Endodermal cell (in vitro differentiated cells): ENCODE measurements at regions not wholly inside any gene's neighbourhood (a gene's known extent, or its start where the extent isn't known, plus 50 kb on each side); places are given as distances from the start of the nearest gene placed in this dataset.
A peak's percentile ranks its signal among the peaks of the same experiment; 100 is the strongest.

ENCODE experiments used
- DNase-seq: peaks from one replicate; pipeline ENCODE4 v3.0.0-alpha.2; 2017
- H3K27ac ChIP-seq: 2 replicates; pipeline ENCODE4 v1.5.1; 2013; ENCODE audit warnings: mild to moderate bottlenecking, low read depth, low read length, moderate library complexity
- H3K27me3 ChIP-seq: 2 replicates; pipeline ENCODE4 v1.6.1; 2013; ENCODE audit warnings: mild to moderate bottlenecking, low read length, moderate library complexity; ENCODE audit not compliant: insufficient read depth, control insufficient read depth, poor library complexity, severe bottlenecking
- H3K36me3 ChIP-seq: 2 replicates; pipeline ENCODE4 v1.7.0; 2013; ENCODE audit warnings: mild to moderate bottlenecking, low read length, moderate library complexity; ENCODE audit not compliant: control insufficient read depth, insufficient read depth
- H3K4me1 ChIP-seq: one replicate; pipeline ENCODE4 v1.7.0; 2013; ENCODE audit warnings: low read length; ENCODE audit not compliant: control insufficient read depth, insufficient read depth
- H3K4me3 ChIP-seq: 2 replicates; pipeline ENCODE4 v1.5.1; 2013; ENCODE audit warnings: mild to moderate bottlenecking, low read length, moderate library complexity
- H3K9ac ChIP-seq: 2 replicates; pipeline ENCODE4 v1.6.1; 2013; ENCODE audit warnings: mild to moderate bottlenecking, low read length, moderate library complexity; ENCODE audit not compliant: poor library complexity, severe bottlenecking; ENCODE audit errors: extremely low read depth
- H3K9me3 ChIP-seq: 2 replicates; pipeline ENCODE4 v1.6.1; 2013; ENCODE audit warnings: mild to moderate bottlenecking, low read length, moderate library complexity; ENCODE audit not compliant: control insufficient read depth
- H3K27ac Mint-ChIP-seq: 2 replicates; pipeline ENCODE4 v1.8.0; 2020; ENCODE audit warnings: mixed read lengths
- H3K27me3 Mint-ChIP-seq: 2 replicates; pipeline ENCODE4 v1.8.0; 2021; ENCODE audit warnings: mild to moderate bottlenecking, mixed read lengths; ENCODE audit not compliant: insufficient read depth
- H3K36me3 Mint-ChIP-seq: 2 replicates; pipeline ENCODE4 v1.8.0; 2020; ENCODE audit warnings: low read depth, mixed read lengths
- H3K4me1 Mint-ChIP-seq: 2 replicates; pipeline ENCODE4 v1.8.0; 2020; ENCODE audit warnings: mixed read lengths
- H3K4me3 Mint-ChIP-seq: 2 replicates; pipeline ENCODE4 v1.8.0; 2020; ENCODE audit warnings: mild to moderate bottlenecking, moderate library complexity, mixed read lengths
- H3K9me3 Mint-ChIP-seq: 2 replicates; pipeline ENCODE4 v1.8.0; 2020; ENCODE audit warnings: mild to moderate bottlenecking, mixed read lengths
- WGBS, 2 experiments: methylation state at CpG; one replicate each; pipeline versions ENCODE4 v1.1.5 to v1.1.7; 2013; ENCODE audit warnings: missing lambda C conversion rate in 2 of 2, mixed read lengths in 1 of 2; ENCODE audit not compliant: insufficient coverage in 1 of 2, insufficient read length in 1 of 2; 5-methylcytosine and 5-hydroxymethylcytosine counted together
- TF ChIP-seq, protein P1 (sequence below): fragments of 200-600 bp; sonication (generic); conservative IDR thresholded peaks from 2 replicates; pipeline ENCODE4 v1.5.0; 2021; ENCODE audit warnings: antibody characterized with exemption, mild to moderate bottlenecking

GRCh38 chr4:114386637-114387233 lies 211.9 kb upstream of the UGT8 start:
- Histone ChIP-seq H3K4me1 (peaks cover 8% of the 10 kb centered on the region), H3K4me3 (no peak overlapping the region), H3K36me3 (no peaks in the 10 kb centered on the region), H3K27me3 (no peaks in the 10 kb centered on the region), H3K27ac (no peak overlapping the region), H3K9ac (no peak overlapping the region), H3K9me3 (no peaks in the 10 kb centered on the region)
- 73% methylated on average over 2 of the region's 5 CpGs; no CpG with 5 or more reads in 1 of the 2 experiments for WGBS, 2 experiments
- Mint-ChIP-seq H3K9me3 (no peaks in the 10 kb centered on the region), H3K36me3 (no peaks in the 10 kb centered on the region), H3K4me3 (no peak overlapping the region), H3K4me1 (peaks cover 10% of the 10 kb centered on the region), H3K27ac (no peak overlapping the region), H3K27me3 (no peaks in the 10 kb centered on the region)
- DNase-seq = no peak
- TF ChIP-seq, protein P1, sequence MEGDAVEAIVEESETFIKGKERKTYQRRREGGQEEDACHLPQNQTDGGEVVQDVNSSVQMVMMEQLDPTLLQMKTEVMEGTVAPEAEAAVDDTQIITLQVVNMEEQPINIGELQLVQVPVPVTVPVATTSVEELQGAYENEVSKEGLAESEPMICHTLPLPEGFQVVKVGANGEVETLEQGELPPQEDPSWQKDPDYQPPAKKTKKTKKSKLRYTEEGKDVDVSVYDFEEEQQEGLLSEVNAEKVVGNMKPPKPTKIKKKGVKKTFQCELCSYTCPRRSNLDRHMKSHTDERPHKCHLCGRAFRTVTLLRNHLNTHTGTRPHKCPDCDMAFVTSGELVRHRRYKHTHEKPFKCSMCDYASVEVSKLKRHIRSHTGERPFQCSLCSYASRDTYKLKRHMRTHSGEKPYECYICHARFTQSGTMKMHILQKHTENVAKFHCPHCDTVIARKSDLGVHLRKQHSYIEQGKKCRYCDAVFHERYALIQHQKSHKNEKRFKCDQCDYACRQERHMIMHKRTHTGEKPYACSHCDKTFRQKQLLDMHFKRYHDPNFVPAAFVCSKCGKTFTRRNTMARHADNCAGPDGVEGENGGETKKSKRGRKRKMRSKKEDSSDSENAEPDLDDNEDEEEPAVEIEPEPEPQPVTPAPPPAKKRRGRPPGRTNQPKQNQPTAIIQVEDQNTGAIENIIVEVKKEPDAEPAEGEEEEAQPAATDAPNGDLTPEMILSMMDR = peak; percentile 95

DNA sequence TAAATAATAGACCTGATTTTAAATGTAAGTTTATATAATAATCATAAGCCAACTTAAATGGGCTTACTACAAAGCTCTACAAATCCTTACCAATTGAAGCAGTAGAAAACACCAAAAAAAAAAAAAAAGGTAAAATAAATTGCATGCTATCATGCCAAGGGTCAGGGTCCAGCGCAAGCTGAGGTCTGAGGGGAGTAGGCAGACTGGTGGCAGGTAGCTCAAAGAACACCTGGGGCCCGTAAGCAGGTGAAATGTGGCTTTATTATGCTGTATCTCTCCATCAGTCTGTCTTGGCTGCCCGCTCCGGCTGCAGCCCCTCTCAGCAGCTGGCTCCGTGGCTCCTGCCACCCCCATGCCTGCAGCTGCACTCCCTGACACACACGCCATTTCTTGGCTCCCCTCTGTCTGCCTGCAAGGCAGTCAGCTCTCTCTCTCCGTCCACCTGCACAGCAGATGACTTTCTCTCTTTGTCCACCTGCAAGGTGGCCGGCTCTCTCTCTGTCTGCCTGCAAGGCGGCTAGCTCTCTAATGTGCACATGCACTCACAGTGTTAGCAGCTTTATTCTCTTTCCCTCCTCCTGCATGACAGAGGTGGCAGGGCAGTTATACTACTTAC lies 209.4 kb upstream of the UGT8 start:
- Histone ChIP-seq H3K27ac (no peak overlapping the region), H3K4me3 (no peak overlapping the region), H3K9ac (no peak overlapping the region), H3K27me3 (no peaks in the 10 kb centered on the region), H3K9me3 (no peaks in the 10 kb centered on the region), H3K4me1 (peaks cover 8% of the 10 kb centered on the region), H3K36me3 (no peaks in the 10 kb centered on the region)
- peaks cover 10% of the 10 kb centered on the region for H3K4me1 Mint-ChIP-seq
- no peaks in the 10 kb centered on the region for H3K27me3 Mint-ChIP-seq
- no peaks in the 10 kb centered on the region for H3K9me3 Mint-ChIP-seq
- TF ChIP-seq, protein P1 = no peak
- no peak overlapping the region for H3K4me3 Mint-ChIP-seq
- no peak for DNase-seq
- peak overlapping the region; percentile 49 for H3K27ac Mint-ChIP-seq
- no peaks in the 10 kb centered on the region for H3K36me3 Mint-ChIP-seq
- WGBS, 2 experiments = 86 to 89% methylated on average over 7 to 9 of the region's 9 CpGs

GRCh38 chr4:114393295-114394038 lies 205.1 kb upstream of the UGT8 start:
- peaks cover 8% of the 10 kb centered on the region for H3K4me1 Mint-ChIP-seq
- H3K36me3 ChIP-seq = no peaks in the 10 kb centered on the region
- TF ChIP-seq, protein P1 = no peak
- DNase-seq = no peak
- no peaks in the 10 kb centered on the region for H3K9me3 ChIP-seq
- H3K9me3 Mint-ChIP-seq = no peaks in the 10 kb centered on the region
- 98% methylated on average over 3 of the region's 3 CpGs; no CpG with 5 or more reads in 1 of the 2 experiments for WGBS, 2 experiments
- peaks cover 5% of the 10 kb centered on the region for H3K4me1 ChIP-seq
- H3K27me3 Mint-ChIP-seq = no peaks in the 10 kb centered on the region
- H3K27ac ChIP-seq = no peak overlapping the region
- no peak overlapping the region for H3K4me3 ChIP-seq
- no peak overlapping the region for H3K9ac ChIP-seq
- no peaks in the 10 kb centered on the region for H3K36me3 Mint-ChIP-seq
- H3K27me3 ChIP-seq = no peaks in the 10 kb centered on the region
- H3K4me3 Mint-ChIP-seq = no peak overlapping the region
- H3K27ac Mint-ChIP-seq = no peak overlapping the region
